IgD-negative memory B cell (primary cell): ENCODE measurements at regions not wholly inside any gene's neighbourhood (a gene's known extent, or its start where the extent isn't known, plus 50 kb on each side); places are given as distances from the start of the nearest gene placed in this dataset.

Experiments used
- H3K27ac Mint-ChIP-seq, 3 donors: one replicate each; pipeline ENCODE4 v1.8.0; 2020 to 2022; ENCODE audit warnings: mild to moderate bottlenecking in 3 of 3, mixed read lengths in 3 of 3, moderate library complexity in 1 of 3
- H3K27me3 Mint-ChIP-seq: one replicate; pipeline ENCODE4 v1.8.0; 2021; ENCODE audit warnings: mixed read lengths
- H3K36me3 Mint-ChIP-seq: one replicate; pipeline ENCODE4 v1.8.0; 2020; ENCODE audit warnings: mild to moderate bottlenecking, mixed read lengths
- H3K4me1 Mint-ChIP-seq, 3 donors: one replicate each; pipeline ENCODE4 v1.8.0; 2020 to 2022; ENCODE audit warnings: mixed read lengths in 3 of 3, mild to moderate bottlenecking in 1 of 3
- H3K4me3 Mint-ChIP-seq, 4 donors: one replicate each; pipeline ENCODE4 v1.8.0; 2020 to 2022; ENCODE audit warnings: mild to moderate bottlenecking in 4 of 4, mixed read lengths in 4 of 4, moderate library complexity in 3 of 4
- H3K9me3 Mint-ChIP-seq, 3 donors: one replicate each; pipeline ENCODE4 v1.8.0; 2020 to 2021; ENCODE audit warnings: mixed read lengths in 3 of 3, mild to moderate bottlenecking in 1 of 3

DNA sequence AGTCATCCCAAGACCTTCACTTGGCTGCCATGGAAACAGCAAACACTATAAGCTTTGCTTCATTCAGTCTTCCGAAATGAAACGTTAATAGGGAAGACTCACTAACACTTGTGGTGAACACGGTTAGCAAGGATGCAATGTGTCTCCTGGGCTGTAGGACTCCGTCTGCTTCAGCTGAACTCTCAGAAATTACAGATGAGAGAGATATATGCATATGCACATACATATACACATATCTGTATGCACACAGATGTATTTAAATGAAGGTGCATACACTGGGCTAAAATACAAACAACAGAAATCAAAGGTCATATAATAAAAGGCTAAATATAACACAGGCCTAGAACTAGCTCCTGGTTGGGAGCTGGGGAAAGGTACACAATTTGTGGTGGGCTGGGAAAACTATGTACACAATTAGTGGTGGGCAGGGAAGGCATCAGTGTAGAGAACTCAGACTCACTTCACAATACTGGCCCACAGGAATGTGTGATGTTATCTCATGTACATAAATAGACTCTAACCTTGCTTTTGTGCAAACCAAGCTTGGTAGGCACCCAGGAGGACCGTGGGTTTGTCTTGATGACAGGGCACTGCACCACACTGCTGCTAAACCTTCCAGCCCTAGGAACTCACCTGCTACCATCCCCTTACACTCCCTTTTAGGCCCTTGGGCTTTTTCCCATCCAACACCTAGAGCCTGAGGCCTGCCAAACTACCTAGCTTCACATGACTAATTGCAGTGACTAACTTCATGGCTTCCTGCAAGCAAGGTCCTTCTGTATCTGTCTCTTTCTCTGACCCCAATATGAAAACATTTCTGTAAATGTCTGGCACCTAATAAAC, 873.1 kb downstream of the NSUN3 start:
- H3K27me3 Mint-ChIP-seq = no peaks in the 10 kb centered on the region
- H3K27ac Mint-ChIP-seq = no peak overlapping the region
- no peaks in the 10 kb centered on the region for H3K4me1 Mint-ChIP-seq
- H3K9me3 Mint-ChIP-seq = peaks cover 4 to 12% (median 6%) of the 10 kb centered on the region in 3 donors
- H3K36me3 Mint-ChIP-seq = no peaks in the 10 kb centered on the region
- peak overlapping the region in 1 of 4 donors; percentile 29 for H3K4me3 Mint-ChIP-seq

DNA sequence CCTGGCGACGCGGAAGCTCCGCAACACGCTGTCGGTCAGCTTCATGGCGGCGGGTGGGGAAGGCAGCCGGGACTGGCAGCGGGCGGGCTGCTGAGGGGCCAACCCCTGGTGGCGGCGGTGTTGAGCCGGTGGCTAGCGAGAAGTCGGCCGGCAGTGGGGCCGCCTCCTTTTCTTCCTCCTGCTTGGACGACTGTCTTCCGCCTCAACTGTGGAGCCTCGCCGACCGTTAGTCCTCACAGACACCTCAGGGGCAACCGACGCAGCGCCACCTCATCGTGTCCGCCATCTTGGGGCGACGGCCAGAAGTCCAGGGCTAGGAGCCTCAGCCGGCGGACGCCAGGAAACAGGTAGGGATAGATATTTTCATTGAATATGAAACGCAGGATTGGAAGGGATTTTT, 875.1 kb downstream of the NSUN3 start:
- H3K4me1 Mint-ChIP-seq = no peaks in the 10 kb centered on the region
- no peak overlapping the region for H3K27ac Mint-ChIP-seq
- no peak overlapping the region for H3K4me3 Mint-ChIP-seq
- no peaks in the 10 kb centered on the region for H3K36me3 Mint-ChIP-seq
- peaks cover 4 to 18% (median 7%) of the 10 kb centered on the region in 3 donors for H3K9me3 Mint-ChIP-seq
- H3K27me3 Mint-ChIP-seq = no peaks in the 10 kb centered on the region

DNA sequence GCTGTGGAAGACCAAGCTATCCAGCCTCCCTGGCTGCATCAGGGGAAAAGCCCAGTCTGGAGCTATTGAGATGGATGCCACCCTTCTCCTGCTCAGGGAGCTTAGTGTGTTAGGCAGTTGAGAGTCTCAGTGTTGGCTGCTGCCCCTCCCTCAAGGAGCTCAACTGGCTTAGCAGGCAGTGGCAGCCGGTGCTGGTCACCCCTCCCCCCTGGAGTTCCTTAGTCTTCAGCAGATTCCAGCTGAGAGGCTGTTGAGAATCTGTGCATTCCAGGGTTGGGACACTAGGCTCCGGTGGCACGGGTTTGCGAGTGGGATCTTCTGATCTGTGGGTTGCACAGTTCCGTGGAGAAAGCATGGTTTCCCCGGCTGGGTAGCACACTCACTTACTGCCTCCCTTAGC, 883.8 kb downstream of the NSUN3 start:
- Mint-ChIP-seq H3K27me3 (no peaks in the 10 kb centered on the region), H3K4me1 (no peaks in the 10 kb centered on the region), H3K4me3 (no peak overlapping the region), H3K36me3 (no peaks in the 10 kb centered on the region), H3K27ac (no peak overlapping the region), H3K9me3 (peaks cover 1 to 12% (median 3%) of the 10 kb centered on the region in 3 donors)

DNA sequence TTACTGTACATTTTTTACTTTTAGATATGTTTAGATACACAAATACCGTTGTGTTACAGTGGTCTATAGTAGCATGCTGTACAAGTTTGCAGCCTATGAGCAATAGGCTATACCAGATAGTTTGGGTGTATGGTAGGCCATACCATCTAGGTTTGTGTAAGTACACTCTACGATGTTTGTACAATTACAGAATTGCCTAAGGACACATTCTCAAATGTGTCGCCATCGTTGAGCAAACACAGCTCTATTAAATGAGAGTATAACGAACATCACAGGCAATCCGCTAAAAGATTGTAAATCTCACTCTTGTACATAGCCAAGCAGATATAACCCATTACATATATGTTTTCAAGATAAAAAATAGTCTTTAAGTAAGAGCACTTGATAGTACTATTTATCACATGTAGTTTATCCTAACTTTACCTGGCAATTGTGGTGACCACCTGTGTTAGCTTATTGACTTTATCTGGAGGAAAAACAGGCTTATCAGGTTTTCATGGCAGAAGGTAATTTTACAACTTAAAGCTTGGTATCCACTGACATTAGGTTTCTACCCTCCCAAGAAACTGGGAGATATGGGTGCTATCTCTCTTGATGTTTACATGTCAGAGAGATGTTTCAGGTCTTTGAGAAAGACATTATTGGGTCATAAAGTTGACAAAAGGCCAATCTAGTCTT, 898.7 kb downstream of the NSUN3 start:
- Mint-ChIP-seq H3K9me3 (peaks cover 0 to 5% (median 3%) of the 10 kb centered on the region in 3 donors), H3K36me3 (no peaks in the 10 kb centered on the region), H3K4me1 (no peaks in the 10 kb centered on the region), H3K27me3 (no peaks in the 10 kb centered on the region), H3K4me3 (no peak overlapping the region), H3K27ac (no peak overlapping the region)

DNA sequence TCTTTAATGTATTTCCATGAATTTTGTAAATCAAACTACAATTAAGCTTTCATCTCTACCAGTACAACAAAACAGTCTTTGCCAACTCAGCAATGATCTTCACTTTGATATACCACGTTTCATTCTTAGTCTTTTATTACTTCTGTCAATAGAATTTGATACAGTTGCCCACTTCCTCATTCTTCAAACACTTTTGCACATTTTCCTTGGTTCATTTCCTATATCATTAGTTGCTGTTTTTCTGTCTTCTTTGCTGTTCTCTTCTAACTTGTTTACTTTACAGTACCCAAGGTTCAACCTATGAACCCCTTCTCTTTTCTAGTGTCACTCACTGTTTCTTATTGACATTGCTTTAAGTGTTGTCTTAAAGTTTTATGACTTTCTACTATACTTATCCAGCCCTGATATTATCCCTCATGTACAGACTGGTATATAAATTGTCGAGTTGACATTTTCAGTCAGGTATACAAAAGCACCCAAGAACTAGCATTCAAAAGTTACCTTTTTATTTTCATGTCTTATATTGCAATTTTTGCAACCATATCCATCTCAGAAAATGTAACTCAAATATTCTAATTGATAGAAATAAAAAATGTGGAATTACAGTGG, 903.1 kb downstream of the NSUN3 start:
- Mint-ChIP-seq H3K27me3 (no peaks in the 10 kb centered on the region), H3K36me3 (no peaks in the 10 kb centered on the region), H3K9me3 (peaks cover 0 to 8% (median 0%) of the 10 kb centered on the region in 3 donors), H3K4me3 (no peak overlapping the region), H3K4me1 (no peaks in the 10 kb centered on the region), H3K27ac (no peak overlapping the region)

DNA sequence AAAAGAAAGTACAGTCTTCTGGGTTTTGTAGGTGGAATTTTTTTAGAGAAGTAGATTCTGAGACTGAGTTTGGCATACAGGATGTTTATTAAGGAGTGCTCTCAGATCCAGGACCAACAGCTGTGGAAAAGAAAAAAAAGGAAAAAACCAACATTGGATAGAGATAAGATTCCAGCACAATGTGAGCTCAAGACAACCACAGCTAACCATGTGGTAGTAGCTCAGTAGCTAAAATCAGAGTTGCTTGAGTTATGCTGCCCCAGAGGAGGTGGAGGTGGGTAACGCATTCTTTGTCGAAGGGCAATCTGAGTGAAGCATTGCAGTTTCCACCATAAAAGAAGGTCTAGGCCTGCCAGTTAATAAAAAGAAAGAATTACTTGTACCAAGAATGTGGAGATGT, 904.3 kb downstream of the NSUN3 start:
- Mint-ChIP-seq H3K4me3 (no peak overlapping the region), H3K9me3 (peaks cover 0 to 8% (median 0%) of the 10 kb centered on the region in 3 donors), H3K36me3 (no peaks in the 10 kb centered on the region), H3K4me1 (no peaks in the 10 kb centered on the region), H3K27me3 (no peaks in the 10 kb centered on the region), H3K27ac (no peak overlapping the region)

DNA sequence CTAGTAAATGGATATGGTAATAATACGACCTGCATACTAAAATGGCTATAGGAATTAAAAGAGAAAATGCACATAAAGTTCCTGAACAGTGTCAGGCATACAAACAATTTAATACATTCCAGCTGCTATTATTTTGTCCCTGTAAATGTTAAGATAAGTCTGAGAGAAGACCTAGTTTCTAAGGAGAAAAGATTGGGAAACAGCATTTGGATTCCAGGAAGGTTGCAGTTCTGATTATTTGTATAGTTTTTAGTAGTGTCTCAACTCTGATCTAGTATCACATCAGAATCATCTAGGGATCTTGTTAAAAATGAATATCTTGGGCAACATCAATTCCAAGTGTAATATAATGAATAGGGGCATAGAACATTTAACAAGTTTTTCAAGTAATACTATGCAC, 905.7 kb downstream of the NSUN3 start:
- Mint-ChIP-seq H3K36me3 (no peaks in the 10 kb centered on the region), H3K27ac (no peak overlapping the region)

DNA sequence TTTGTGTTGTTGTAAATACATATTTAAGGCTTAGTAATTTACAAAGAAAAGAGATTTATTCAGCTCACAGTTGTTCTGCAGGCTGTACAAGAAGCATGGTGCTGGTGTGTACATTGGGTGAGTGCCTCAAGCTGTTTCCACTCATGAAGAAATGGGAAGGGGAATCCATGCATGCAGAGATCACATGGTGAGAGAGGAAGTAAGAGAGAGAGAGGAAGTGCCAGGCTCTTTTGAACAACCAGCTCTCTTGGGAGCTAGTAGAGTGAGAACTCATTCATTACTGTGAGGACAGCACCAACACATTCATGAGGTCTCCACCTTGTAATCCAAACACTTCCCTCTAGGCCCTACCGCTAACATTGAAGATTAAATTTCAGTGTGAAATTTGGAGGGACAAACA, 909.2 kb downstream of the NSUN3 start:
- Mint-ChIP-seq H3K27ac (no peak overlapping the region), H3K4me3 (no peak overlapping the region), H3K36me3 (no peaks in the 10 kb centered on the region), H3K4me1 (no peaks in the 10 kb centered on the region), H3K27me3 (no peaks in the 10 kb centered on the region), H3K9me3 (peaks cover 0 to 8% (median 6%) of the 10 kb centered on the region in 3 donors)

More for the DNA sequence above, 905.7 kb downstream of the NSUN3 start:
- H3K4me3 Mint-ChIP-seq = no peak overlapping the region
- no peaks in the 10 kb centered on the region for H3K27me3 Mint-ChIP-seq
- H3K4me1 Mint-ChIP-seq = no peaks in the 10 kb centered on the region
- H3K9me3 Mint-ChIP-seq = peaks cover 0 to 8% (median 0%) of the 10 kb centered on the region in 3 donors

DNA sequence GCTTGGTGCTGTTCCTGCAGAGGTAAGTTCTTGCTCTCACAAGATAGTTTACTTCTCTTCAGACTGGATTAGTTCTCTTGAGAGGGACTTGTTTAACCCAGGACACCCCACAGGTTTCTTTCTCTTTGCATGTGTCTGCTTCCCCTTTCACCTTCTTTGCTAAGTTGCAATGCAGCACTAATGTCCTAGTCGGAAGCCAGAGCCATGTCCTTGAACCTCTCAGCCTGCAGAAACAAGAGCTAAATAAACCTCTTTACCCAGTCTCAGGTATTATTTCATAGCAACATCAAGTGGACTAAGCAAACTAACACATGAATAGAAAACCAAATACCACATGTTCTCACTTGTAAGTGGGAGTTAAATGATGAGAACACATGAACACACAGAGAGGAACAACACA, 915.2 kb downstream of the NSUN3 start:
- Mint-ChIP-seq H3K27me3 (no peaks in the 10 kb centered on the region), H3K27ac (no peak overlapping the region), H3K4me1 (no peaks in the 10 kb centered on the region), H3K4me3 (no peak overlapping the region), H3K9me3 (peaks cover 0 to 11% (median 9%) of the 10 kb centered on the region in 3 donors), H3K36me3 (no peaks in the 10 kb centered on the region)

DNA sequence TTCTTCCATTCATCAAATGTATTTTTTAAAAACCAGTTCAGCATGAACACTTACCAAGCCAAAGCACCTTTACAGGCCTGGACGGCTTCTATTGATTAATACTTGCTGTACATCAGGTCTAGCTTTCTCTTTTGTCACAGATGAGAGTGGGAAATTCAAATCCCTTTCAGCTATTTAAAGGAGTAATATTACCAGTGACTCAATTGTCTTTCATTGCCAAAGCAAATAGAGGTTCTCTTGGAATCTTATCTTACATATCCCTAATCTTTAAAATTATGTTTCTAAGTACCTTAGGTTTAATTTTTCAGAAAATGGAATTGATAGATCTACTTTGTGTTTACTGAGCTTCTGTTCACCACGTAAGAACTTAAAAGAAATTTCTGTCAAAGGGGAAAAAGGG, 922.9 kb downstream of the NSUN3 start:
- Mint-ChIP-seq H3K27ac (no peak overlapping the region), H3K4me3 (no peak overlapping the region), H3K4me1 (no peaks in the 10 kb centered on the region), H3K36me3 (no peaks in the 10 kb centered on the region), H3K9me3 (peaks cover 0 to 4% (median 3%) of the 10 kb centered on the region in 3 donors), H3K27me3 (no peaks in the 10 kb centered on the region)

DNA sequence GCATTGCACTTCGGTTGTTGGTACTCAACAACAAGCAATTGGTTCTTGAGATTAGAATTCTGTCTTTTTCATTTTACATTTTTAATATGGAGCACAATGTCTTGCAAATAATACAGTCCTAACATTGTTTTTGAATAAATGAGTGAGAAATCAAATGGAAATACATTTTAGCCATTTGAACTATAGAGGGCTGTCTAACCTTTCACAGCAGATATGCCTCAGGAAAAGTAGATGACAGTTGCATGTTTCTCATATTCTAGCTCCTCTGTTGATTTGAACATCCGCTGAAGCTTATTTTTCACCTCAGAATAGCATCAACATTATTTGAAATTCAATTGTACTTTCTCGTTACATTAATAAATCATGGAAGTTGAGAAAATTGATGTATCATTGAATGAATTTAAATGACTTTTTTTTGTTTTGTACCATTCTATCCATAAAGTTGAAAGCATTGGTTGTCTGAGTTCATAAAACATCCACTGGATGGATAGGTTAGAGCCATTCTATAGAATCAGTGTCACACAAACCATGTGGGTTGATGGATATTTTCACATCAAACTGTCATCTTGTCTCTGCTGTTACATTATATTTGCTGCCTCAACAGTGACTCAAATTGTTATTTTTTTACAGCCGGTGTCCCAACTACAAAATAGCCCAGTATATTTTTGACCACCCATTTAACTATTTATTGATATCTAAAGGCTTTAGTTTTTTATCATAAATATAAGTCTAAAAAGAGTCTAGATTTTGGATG, 928.3 kb downstream of the NSUN3 start:
- peaks cover 2% of the 10 kb centered on the region for H3K36me3 Mint-ChIP-seq
- H3K4me3 Mint-ChIP-seq = no peak overlapping the region
- no peak overlapping the region for H3K27ac Mint-ChIP-seq
- no peaks in the 10 kb centered on the region for H3K4me1 Mint-ChIP-seq
- no peaks in the 10 kb centered on the region for H3K27me3 Mint-ChIP-seq
- peaks cover 0 to 4% (median 2%) of the 10 kb centered on the region in 3 donors for H3K9me3 Mint-ChIP-seq

DNA sequence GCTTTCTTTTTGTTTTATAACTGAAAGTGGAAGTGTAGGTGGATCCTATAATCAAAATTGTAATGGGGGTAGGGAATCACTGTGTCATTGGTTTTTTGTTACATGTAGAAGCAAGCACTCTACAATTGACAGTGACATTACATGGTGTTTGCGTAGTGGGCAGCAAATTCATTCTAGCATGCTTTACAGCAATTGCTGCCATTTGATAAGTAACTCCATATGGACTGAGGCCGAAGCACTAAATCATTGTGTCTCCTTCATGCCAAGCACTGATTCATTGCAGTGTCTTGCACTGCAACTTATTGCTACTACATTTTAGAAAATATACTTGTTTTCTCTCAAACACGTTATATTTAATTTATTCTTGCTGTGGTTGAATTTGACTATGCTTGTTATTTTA, 933.9 kb downstream of the NSUN3 start:
- Mint-ChIP-seq H3K27ac (no peak overlapping the region), H3K4me3 (no peak overlapping the region), H3K4me1 (no peaks in the 10 kb centered on the region), H3K36me3 (peaks cover 2% of the 10 kb centered on the region), H3K9me3 (peaks cover 4 to 8% (median 7%) of the 10 kb centered on the region in 3 donors), H3K27me3 (no peaks in the 10 kb centered on the region)

DNA sequence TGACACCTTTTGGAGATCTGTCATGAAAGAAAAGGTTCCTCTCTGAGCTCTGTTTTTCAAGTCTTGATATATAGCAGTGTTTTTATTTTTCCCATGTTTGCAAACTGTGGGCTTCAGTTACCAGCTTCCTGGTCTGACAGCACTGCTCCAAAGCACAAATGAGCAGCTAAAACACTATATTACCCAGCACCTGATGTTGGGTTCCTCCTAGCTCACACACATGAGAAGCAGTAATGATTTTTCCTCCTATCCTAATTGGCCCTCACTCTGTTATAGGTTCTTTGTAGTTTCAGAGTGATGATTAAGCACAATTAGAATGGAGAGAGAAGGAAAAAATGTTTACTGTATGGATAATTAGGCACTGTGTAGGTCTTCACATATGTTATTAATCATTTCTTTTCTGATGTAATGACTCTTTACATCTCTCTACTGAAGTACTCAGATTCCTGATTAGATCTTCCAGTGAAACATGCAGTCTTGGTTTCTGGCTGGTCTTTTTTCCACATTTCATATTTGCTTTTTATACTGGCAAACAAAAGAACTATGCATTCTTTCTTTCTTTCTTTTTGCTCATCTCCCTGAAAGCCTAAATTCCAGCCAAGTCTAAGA, 939.7 kb downstream of the NSUN3 start:
- no peak overlapping the region for H3K4me3 Mint-ChIP-seq
- H3K27me3 Mint-ChIP-seq = no peaks in the 10 kb centered on the region
- no peak overlapping the region for H3K27ac Mint-ChIP-seq
- no peaks in the 10 kb centered on the region for H3K4me1 Mint-ChIP-seq
- peaks cover 8 to 12% (median 10%) of the 10 kb centered on the region in 3 donors for H3K9me3 Mint-ChIP-seq
- no peaks in the 10 kb centered on the region for H3K36me3 Mint-ChIP-seq

DNA sequence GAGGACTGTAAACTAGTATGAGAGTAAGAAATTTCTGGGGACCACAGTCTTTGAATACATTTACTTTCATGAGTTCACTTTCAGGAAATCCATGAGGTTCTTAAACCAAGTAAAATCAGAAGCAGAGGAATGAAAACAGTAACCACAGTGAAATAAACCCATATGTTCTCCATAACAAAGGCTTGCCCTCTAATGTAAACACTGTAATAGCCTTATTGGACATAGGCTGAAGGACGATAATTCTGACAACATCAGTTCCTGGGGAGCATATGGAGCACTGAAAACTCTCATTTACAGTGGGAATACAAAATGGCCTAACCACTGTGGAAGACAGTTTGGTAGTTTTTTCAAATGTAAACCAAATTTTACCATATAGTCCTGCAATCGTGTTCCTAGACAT, 965.8 kb downstream of the NSUN3 start:
- Mint-ChIP-seq H3K4me3 (no peak overlapping the region), H3K27ac (no peak overlapping the region), H3K36me3 (no peaks in the 10 kb centered on the region), H3K27me3 (no peaks in the 10 kb centered on the region), H3K4me1 (no peaks in the 10 kb centered on the region), H3K9me3 (peaks cover 0 to 5% (median 4%) of the 10 kb centered on the region in 3 donors)
